Spleen (tissue), 7 donors: ENCODE measurements at regions not wholly inside any gene's neighbourhood (a gene's known extent, or its start where the extent isn't known, plus 50 kb on each side); places are given as distances from the start of the nearest gene placed in this dataset.

ENCODE experiments used
- POLR2A ChIP-seq, 3 donors: fragments of 450-650 bp; IDR thresholded peaks; one replicate each; pipeline ENCODE4 v1.5.1; 2017; ENCODE audit warnings: antibody characterized with exemption in 3 of 3, mild to moderate bottlenecking in 1 of 3
- TF ChIP-seq, protein P1 (sequence below), 11 experiments: fragments of 200-600 bp in 7 of 11; fragments of 450-650 bp in 4 of 11; sonication (generic) in 4 of 11; IDR thresholded peaks in 8 of 11; conservative IDR thresholded peaks in 3 of 11; 1 replicate in 7 of 11; 2 replicates in 4 of 11; pipeline versions ENCODE4 v1.4.0 to v1.8.0; 2016 to 2021; ENCODE audit warnings: antibody characterized with exemption in 11 of 11, inconsistent platforms in 4 of 11, mild to moderate bottlenecking in 1 of 11
- donor health status: DM: no; HTN: no; CAD: no; lungs with moderate emphysema.
- donor health status: DM: no; HTN: no; CAD: no.
- donor health status: DM: no; HTN: no; CAD: no.

DNA sequence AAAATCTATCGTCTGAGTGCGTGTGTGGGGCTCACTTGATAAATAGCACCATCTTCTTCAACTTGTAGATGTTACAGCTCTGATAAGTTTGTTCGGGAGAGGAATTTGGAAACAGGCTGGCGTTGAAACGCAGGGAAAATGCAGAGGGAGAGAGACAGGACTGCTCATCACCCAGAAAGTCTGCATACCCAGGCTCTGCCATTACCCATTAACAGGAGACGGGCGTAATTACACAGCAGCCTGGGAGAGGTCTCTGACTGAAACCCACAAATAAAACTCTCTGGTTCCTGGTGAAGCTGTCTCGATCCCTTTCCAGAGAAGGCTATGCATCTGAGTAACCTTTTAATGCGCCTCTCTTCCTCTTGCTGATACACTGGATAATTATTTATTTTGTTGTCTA, 547.3 kb downstream of the BCL11B start:
- TF ChIP-seq POLR2A (IDR thresholded peaks at IDR 0.05) = no peak
- TF ChIP-seq, protein P1, sequence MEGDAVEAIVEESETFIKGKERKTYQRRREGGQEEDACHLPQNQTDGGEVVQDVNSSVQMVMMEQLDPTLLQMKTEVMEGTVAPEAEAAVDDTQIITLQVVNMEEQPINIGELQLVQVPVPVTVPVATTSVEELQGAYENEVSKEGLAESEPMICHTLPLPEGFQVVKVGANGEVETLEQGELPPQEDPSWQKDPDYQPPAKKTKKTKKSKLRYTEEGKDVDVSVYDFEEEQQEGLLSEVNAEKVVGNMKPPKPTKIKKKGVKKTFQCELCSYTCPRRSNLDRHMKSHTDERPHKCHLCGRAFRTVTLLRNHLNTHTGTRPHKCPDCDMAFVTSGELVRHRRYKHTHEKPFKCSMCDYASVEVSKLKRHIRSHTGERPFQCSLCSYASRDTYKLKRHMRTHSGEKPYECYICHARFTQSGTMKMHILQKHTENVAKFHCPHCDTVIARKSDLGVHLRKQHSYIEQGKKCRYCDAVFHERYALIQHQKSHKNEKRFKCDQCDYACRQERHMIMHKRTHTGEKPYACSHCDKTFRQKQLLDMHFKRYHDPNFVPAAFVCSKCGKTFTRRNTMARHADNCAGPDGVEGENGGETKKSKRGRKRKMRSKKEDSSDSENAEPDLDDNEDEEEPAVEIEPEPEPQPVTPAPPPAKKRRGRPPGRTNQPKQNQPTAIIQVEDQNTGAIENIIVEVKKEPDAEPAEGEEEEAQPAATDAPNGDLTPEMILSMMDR (IDR thresholded peaks at IDR 0.05 in 8 of 11, conservative IDR thresholded peaks at IDR 0.05 in 3 of 11) = no peak
